Keratinocyte (primary cell): ENCODE measurements at regions not wholly inside any gene's neighbourhood (a gene's known extent, or its start where the extent isn't known, plus 50 kb on each side); places are given as distances from the start of the nearest gene placed in this dataset.

Source experiments
- DNase-seq: peaks from one replicate; pipeline ENCODE4 v3.0.0-alpha.2; 2011; ENCODE audit warnings: low read depth, missing footprints, low spot score
- FAIRE-seq: peaks from 2 replicates; lab custom pipeline; 2011; peaks lifted over from hg19 to GRCh38; lab: Jason Lieb, UNC
- H2AFZ ChIP-seq: 2 replicates; pipeline ENCODE4 v1.6.0; 2012; ENCODE audit warnings: low read length, control low read depth, inconsistent platforms; ENCODE audit not compliant: control insufficient read depth
- H3K27ac ChIP-seq: 2 replicates; pipeline ENCODE4 v1.5.1; 2011; ENCODE audit warnings: low read length; ENCODE audit not compliant: control insufficient read depth, insufficient read depth
- H3K27me3 ChIP-seq: 3 replicates; pipeline ENCODE4 v1.6.0; 2011; ENCODE audit warnings: low read length; ENCODE audit not compliant: control insufficient read depth, insufficient read depth; ENCODE audit errors: extremely low read depth
- H3K36me3 ChIP-seq, 2 experiments: 2 replicates in 1 of 2; 3 replicates in 1 of 2; pipeline ENCODE4 v1.5.1; 2011; ENCODE audit warnings: low read length in 2 of 2, mild to moderate bottlenecking in 1 of 2; ENCODE audit not compliant: control insufficient read depth in 2 of 2, insufficient read depth in 2 of 2; ENCODE audit errors: extremely low read depth in 1 of 2
- H3K4me1 ChIP-seq: 3 replicates; pipeline ENCODE4 v1.5.1; 2011; ENCODE audit warnings: low read length; ENCODE audit not compliant: control insufficient read depth, insufficient read depth; ENCODE audit errors: extremely low read depth
- H3K4me2 ChIP-seq: 3 replicates; pipeline ENCODE4 v1.6.0; 2011; ENCODE audit warnings: low read depth, low read length; ENCODE audit not compliant: control insufficient read depth, insufficient read depth; ENCODE audit errors: extremely low read depth
- H3K4me3 ChIP-seq, 3 experiments: fragments of 200-600 bp in 1 of 3; sonication (generic) in 1 of 3; 2 replicates in 2 of 3; 3 replicates in 1 of 3; pipeline ENCODE4 v1.5.1; 2011 to 2016; ENCODE audit warnings: low read length in 3 of 3, mild to moderate bottlenecking in 3 of 3, control low read depth in 2 of 3, inconsistent platforms in 1 of 3, low read depth in 1 of 3, mixed read lengths in 1 of 3, mixed run types in 1 of 3, moderate library complexity in 1 of 3; ENCODE audit not compliant: control insufficient read depth in 2 of 3, insufficient read depth in 2 of 3; ENCODE audit errors: extremely low read depth in 1 of 3
- H3K79me2 ChIP-seq: 2 replicates; pipeline ENCODE4 v1.6.0; 2012; ENCODE audit warnings: low read length; ENCODE audit not compliant: control insufficient read depth, insufficient read depth
- H3K9ac ChIP-seq: 3 replicates; pipeline ENCODE4 v1.6.0; 2011; ENCODE audit warnings: low read length; ENCODE audit not compliant: control insufficient read depth, insufficient read depth; ENCODE audit errors: extremely low read depth
- H3K9me1 ChIP-seq: 3 replicates; pipeline ENCODE4 v1.6.0; 2011; ENCODE audit warnings: low read length; ENCODE audit not compliant: control insufficient read depth, insufficient read depth; ENCODE audit errors: extremely low read depth
- H3K9me3 ChIP-seq: 2 replicates; pipeline ENCODE4 v1.5.1; 2012; ENCODE audit warnings: low read depth, low read length; ENCODE audit not compliant: control insufficient read depth
- H4K20me1 ChIP-seq: 3 replicates; pipeline ENCODE4 v1.6.0; 2011; ENCODE audit warnings: low read length; ENCODE audit not compliant: control insufficient read depth, insufficient read depth; ENCODE audit errors: extremely low read depth
- EZH2 ChIP-seq: IDR thresholded peaks from one replicate; pipeline ENCODE4 v1.6.1; 2012; ENCODE audit warnings: inconsistent platforms, mild to moderate bottlenecking, low read length, moderate library complexity
- dilution Hi-C: fragments of 300-500 bp; cut with MboI; formaldehyde crosslinking; loops from one replicate; pipeline ENCODE4 v1.7.0; 2020; ENCODE audit warnings: low sequenced_read_pairs; ENCODE audit not compliant: extremely low pct_ligation_motif_present
- TF ChIP-seq, protein P1 (sequence below), 3 experiments: IDR thresholded peaks in 1 of 3; conservative IDR thresholded peaks in 1 of 3; optimal IDR thresholded peaks in 1 of 3; 2 replicates in 2 of 3; 3 replicates in 1 of 3; pipeline versions ENCODE3 to v1.5.1; 2011; ENCODE audit warnings: low read length in 3 of 3, mild to moderate bottlenecking in 3 of 3, moderate library complexity in 2 of 3, control low read depth in 1 of 3, inconsistent platforms in 1 of 3; ENCODE audit not compliant: insufficient read depth in 2 of 3; ENCODE audit errors: extremely low read depth in 1 of 3

- dilution Hi-C loops, result no loop called here
- H3K27ac ChIP-seq, result no peak overlapping the region
- no peaks in the 10 kb centered on the region for H3K4me1 ChIP-seq
- no peaks in the 10 kb centered on the region for H3K79me2 ChIP-seq
- H3K4me2 ChIP-seq, result no peak overlapping the region
- TF ChIP-seq, protein P1, sequence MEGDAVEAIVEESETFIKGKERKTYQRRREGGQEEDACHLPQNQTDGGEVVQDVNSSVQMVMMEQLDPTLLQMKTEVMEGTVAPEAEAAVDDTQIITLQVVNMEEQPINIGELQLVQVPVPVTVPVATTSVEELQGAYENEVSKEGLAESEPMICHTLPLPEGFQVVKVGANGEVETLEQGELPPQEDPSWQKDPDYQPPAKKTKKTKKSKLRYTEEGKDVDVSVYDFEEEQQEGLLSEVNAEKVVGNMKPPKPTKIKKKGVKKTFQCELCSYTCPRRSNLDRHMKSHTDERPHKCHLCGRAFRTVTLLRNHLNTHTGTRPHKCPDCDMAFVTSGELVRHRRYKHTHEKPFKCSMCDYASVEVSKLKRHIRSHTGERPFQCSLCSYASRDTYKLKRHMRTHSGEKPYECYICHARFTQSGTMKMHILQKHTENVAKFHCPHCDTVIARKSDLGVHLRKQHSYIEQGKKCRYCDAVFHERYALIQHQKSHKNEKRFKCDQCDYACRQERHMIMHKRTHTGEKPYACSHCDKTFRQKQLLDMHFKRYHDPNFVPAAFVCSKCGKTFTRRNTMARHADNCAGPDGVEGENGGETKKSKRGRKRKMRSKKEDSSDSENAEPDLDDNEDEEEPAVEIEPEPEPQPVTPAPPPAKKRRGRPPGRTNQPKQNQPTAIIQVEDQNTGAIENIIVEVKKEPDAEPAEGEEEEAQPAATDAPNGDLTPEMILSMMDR (optimal IDR thresholded peaks at IDR 0.05 in 1 of 3, IDR thresholded peaks at IDR 0.05 in 1 of 3, conservative IDR thresholded peaks at IDR 0.05 in 1 of 3; ENCODE audit: extremely low read depth in 1 of 3, insufficient read depth in 2 of 3, low read length in 3 of 3), result no peak
- no peak for TF ChIP-seq EZH2
- H3K4me3 ChIP-seq, result no peak overlapping the region
- no peaks in the 10 kb centered on the region for H4K20me1 ChIP-seq
- H3K9me1 ChIP-seq, result no peaks in the 10 kb centered on the region
- H3K9me3 ChIP-seq, result no peaks in the 10 kb centered on the region
- no peak overlapping the region for H3K9ac ChIP-seq
- no peak for DNase-seq
- no peak for FAIRE-seq
- H3K36me3 ChIP-seq, result no peaks in the 10 kb centered on the region
- H2AFZ ChIP-seq, result no peak overlapping the region
- no peaks in the 10 kb centered on the region for H3K27me3 ChIP-seq
Measured at GRCh38 chr6:65816991-65817390, 110.0 kb upstream of the EYS start.

DNA sequence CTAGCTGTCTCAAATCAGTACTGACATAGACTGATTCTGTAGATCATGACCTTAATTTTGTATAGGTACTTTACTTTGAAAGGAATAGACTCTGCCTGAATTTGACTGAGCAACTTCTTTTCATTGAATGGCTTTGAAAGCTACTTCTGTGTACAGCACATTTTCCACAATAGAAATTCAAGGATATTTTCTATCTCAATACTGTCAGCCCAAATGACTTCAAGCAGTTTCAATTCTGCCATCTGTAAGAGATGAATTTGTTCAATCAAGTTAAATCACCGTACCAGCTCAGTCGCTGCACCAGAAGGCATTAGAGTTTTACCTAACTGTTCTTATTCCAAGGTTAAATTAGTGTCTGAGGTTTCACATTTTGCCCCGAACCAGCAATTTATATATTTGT is 107.0 kb upstream of the EYS start:
- H3K36me3 ChIP-seq, result no peaks in the 10 kb centered on the region
- DNase-seq (no peak), FAIRE-seq (no peak)
- H4K20me1 ChIP-seq, result no peaks in the 10 kb centered on the region
- no peaks in the 10 kb centered on the region for H3K9me1 ChIP-seq
- no peaks in the 10 kb centered on the region for H3K9me3 ChIP-seq
- H3K27me3 ChIP-seq, result no peaks in the 10 kb centered on the region
- H3K9ac ChIP-seq, result no peak overlapping the region
- H3K4me3 ChIP-seq, result no peak overlapping the region
- dilution Hi-C loops, result no loop called here
- no peaks in the 10 kb centered on the region for H3K79me2 ChIP-seq
- no peaks in the 10 kb centered on the region for H3K4me1 ChIP-seq
- H3K27ac ChIP-seq, result no peak overlapping the region
- no peak overlapping the region for H2AFZ ChIP-seq
- TF ChIP-seq EZH2, result no peak
- TF ChIP-seq, protein P1 (optimal IDR thresholded peaks at IDR 0.05 in 1 of 3, IDR thresholded peaks at IDR 0.05 in 1 of 3, conservative IDR thresholded peaks at IDR 0.05 in 1 of 3; ENCODE audit: extremely low read depth in 1 of 3, insufficient read depth in 2 of 3, low read length in 3 of 3), result no peak
- no peak overlapping the region for H3K4me2 ChIP-seq
